AG08395 (cell line): ENCODE measurements at regions not wholly inside any gene's neighbourhood (a gene's known extent, or its start where the extent isn't known, plus 50 kb on each side); places are given as distances from the start of the nearest gene placed in this dataset.

Experiments used
- DNase-seq: peaks from one replicate; pipeline ENCODE4 v3.0.0; 2012; ENCODE audit warnings: mixed read lengths, low spot score

DNA sequence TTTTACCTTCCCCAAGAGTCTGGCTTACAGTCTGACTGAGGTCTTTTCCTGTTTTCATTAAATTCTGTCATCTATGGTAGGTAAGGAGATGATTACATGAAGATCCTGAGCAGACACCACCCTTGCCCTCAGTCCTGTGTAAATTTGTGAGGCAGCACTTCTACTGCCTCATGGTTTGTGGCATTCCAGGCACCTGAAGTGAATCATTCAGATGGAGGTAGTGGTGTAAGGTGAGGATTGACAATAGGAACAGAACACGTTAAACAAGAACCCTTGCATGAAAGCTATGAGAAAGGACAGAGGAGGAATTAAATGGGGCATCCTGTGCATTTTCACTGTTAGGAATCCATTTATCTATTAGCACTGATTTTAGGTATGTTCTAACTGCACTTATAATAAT is 618.6 kb downstream of the TLL1 start:
- DNase-seq: no peak

DNA sequence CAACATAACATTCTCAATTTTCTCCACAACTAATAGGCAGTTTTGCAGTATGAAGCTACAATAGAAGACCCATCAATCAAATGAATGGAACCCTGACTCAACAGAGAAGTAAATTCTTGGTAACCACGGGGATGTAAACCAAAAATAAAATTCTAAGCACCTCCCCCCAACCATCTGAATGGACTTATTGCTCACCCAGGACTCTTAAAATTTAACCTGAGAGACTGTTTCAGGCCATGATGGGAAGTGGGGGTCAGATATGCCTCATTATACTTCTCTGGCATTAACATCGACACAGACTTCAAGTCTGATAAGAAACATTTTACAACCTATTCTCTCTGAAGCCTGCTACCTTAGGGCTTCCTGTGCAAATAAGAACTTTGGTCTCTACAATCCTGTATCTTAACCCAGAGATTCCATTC is 620.9 kb downstream of the TLL1 start:
- DNase-seq: no peak

DNA sequence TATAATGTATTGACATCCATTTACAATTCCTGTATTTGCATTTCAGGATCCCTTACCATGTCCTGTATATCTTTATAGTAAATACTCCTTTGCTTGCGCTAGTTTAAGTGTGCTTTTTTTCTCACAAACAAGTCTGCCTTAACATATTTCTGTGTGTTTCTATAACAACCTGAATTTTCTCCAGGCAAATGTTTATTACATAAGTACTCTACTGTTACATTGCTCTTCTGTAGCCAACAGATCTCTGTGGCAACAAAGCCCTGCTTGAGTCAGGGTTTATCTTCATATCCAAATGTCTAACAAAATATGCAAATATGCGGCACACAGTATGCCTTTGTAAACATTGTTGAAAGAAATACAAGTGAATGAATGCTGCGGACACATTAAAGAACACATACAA is 625.5 kb downstream of the TLL1 start:
- no peak for DNase-seq

DNA sequence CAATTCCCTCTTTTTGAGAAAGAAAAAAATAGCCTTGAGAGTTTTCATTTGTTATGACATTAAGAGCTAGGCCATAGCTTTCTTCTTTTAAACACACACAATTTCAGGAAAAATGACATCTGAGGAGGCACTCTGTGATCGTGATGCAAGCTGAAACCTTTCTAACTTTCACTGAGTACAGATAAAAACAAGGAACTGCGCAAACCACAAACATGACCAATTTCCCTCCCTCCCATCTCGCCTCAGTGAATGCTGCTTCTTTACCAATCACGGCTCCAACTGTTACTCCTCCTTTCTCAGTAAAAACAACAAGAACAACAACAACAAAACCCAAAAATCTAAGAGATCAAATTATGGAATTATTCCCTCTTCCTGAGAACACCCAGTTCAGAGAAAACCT is 626.8 kb downstream of the TLL1 start:
- DNase-seq: no peak

DNA sequence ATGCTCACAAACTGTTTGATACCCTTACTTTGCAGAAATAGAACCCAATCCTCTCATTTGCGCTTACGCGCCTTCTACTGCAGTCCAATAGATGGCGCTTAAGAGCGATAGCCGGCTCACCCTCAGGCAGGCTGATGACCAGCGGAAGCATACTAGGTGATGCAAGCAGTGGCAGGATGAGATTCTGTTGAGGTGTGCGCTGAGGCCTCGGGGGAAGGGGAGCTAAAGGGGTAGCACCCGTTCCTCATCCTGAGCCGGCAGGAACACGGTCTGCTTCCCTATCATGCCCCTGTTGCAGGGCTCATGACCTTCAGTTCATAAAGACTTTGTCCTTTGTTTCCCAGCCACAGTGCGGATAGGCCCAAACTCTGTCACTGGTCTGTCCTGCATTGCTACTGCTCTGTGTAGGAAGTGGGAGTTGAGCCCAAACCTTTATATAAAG is 628.9 kb downstream of the TLL1 start:
- no peak for DNase-seq

DNA sequence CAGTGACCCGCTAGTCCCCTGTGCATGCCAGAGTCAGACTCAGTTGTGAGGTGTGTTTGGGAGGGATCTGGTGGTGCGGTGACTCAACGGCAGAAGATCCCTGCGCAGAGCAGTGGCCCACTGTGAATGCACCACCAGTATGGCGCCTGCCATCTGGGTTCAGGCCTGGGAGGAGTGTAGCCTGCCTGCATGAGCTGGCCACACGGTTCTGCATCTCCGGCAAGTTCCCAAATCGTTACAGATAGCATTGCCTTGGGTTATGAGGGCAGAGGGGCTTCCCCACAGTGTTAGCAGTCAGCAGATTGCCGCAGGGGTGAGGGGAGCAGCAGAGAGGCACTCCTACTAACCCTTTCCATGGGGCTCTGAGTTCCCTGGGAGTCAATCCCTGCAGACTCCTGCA is 629.6 kb downstream of the TLL1 start:
- DNase-seq: no peak

DNA sequence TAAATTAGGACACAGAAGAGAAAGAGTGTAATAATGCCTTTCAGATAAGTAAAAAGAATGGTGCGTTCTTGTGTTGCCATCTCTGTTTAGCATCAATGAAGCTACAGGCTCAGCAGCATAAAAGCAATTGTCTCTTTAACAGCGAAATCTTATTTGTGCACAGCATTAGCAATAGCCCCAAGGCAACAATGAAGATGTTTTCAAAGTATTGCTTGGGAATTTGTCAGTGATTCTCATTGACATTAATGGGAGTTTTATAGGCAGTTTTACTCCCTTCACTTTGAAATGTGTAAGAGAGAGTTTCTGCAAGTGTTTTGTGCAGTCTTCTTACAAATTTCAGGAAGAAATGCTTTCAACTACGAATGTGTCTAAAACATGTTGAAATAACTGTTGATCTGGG is 633.0 kb downstream of the TLL1 start:
- no peak for DNase-seq

DNA sequence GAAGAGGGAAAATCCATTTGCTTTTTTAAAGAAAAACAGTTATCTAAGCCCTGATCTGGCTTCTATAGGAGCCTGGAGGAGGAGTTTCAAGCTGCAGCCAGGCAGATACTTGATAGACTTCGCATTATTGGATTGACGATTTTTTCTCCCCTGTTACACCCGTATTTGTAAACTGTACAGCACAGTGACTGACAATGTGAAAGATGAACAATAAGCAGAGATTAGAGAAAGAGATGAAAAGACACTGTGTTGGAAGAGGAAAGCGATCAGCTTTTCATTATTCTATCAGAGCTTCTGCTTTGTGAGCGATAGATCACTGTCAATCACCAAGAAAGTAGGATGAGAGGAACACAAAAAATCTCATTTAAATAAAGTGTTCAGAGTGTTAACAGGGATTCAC is 639.2 kb downstream of the TLL1 start:
- DNase-seq: no peak

DNA sequence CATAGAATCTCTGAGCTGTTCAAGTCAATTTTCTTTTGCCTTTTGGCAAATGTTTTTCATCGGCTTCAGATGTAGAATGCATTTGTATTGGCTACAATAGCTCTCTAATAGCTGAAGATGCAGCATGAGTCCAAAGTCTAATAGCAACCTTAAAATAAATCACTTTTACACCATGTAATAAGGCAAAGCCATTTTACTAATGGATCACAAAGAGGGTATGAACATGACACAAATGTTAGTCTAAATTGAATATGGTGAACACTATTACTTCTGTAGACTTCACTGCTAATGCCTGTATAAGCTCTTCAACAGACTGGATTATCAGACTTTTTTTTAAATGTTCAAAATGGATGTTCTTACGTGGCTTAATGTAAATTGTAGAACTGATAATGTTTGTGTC is 645.3 kb downstream of the TLL1 start:
- DNase-seq: no peak

DNA sequence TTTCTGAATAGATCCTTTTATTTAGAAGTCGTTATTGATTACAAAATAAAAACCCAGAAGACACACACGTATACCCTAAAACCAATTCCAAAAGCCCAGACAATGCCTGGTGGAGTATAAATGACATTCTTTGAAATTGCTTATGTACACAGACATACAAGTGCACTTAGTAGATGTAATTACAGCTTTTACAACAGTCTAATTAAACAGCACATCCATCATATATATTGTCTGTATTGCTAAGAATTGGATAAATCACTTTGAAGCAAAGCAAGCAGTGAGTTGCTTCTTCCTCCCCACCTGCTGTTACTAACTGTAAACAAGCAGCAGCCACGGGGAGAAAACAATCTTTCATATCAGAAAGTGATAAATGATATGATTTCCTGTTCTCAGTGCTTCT is 645.7 kb downstream of the TLL1 start:
- DNase-seq: no peak

DNA sequence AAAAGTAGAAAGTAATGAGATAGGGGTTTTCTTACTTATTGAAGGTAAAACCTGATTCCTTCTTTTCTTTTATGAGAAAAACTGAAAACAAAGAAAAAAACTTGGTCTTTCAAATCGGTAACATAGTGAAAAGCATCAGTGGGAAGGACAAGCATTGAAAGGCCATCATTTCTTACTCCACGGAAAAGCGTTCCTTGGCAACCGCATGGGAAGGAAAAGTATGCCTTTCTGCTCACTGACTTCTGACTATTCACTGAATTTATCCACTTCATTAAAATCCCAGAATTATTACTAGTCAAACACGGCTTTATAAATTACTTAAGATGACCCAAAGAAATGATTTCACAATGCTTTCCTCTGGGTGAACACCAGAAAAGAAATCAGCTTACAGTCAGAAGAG is 646.7 kb downstream of the TLL1 start:
- DNase-seq: no peak

DNA sequence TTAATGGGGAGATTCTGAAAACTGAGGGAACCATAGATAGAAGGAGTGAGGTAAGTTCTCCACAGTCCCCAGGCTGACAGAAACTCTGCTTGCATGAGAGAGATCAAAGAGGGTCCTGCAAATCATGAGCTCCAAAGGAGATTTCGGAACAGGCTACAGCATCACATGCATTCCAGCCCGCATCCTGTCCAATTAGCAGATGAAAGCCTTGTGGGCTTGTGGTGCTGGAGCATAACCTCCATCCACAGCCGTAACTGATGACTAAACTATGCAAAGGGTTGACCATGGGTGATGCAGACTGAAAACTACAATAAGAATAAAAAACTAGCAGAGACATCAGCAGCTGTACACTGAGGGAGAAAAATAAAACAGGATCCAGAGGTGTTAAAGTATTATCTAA is 654.5 kb downstream of the TLL1 start:
- DNase-seq: no peak

DNA sequence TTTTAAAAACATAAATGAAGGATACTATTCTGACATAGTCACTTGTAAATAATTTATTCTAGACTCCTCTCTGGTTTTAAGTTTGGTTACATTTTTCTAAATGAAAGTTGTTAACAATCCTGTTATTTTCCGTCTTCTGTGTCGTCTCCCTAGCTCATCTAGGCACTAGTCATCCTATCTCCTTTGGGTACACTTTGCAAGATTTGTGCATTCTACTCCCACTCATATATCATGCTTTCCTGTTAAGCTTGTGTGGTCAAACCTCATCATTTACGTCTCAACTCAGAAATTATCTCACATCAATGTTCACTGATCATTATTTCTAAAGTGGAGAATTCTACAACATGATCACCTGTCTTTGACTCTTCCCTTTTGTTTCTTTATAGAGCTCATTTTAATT is 658.7 kb downstream of the TLL1 start:
- no peak for DNase-seq

DNA sequence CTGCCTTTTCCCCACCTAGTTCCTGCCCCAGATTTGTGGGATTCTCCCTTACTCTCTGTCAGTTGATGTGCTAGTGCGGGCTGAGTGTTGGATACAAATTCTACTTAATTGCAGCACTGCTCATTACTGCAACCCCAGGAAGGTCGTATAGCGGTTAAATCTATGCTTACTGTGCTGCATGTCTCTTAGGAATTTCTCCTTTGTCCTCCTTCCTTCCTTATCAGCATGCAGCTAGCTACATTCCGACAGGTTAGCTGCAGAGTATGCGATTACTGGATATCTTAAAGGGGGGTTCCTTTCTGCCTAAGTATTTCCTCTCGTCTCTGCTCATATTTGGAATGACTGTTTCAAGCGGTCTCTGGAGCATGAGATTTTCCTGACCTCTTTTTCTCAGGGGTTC is 662.8 kb downstream of the TLL1 start:
- DNase-seq: no peak

DNA sequence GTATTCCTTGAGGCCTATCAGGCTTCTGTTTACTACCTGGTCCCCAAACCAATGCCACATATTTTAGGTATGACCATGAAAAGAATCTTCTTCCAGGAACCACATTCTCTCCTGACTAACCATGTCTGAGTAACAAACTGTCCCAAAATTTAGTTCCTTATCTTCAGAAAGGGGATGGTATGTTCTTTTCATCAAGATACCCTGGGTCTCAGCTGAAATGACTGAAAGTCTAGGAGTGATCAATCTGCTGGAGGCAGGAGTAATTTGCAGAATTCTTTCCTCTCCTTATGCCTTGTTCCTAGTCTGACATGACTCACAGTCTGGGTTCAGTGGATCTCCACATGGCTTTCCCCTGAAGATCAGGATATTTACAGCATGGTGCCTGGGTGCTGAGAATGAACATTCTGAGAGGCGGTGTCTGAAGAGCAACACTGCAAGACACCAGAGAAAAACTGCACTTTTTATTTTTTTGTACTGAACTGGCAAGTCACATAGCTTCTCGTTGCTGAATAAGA is 665.5 kb downstream of the TLL1 start:
- DNase-seq: no peak

DNA sequence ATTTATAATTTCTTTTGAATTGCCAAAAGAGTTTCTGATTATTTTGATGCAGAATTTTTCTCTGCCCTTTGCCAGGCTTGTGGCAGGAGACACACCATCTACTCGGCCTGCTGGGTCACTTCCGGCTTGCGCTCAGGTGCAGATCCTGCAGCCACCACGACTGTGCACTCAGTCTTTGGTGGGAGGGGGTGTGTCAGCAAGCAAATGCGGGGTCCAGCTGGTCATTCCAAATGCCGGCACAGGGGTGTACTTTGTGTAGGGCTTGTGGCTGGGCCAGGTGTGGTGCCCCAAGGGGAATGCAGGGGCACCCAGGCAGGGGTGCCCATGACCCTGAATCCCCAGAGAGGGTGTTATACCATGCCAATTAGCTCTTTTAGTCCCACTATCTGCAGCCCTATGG is 673.0 kb downstream of the TLL1 start:
- no peak for DNase-seq

DNA sequence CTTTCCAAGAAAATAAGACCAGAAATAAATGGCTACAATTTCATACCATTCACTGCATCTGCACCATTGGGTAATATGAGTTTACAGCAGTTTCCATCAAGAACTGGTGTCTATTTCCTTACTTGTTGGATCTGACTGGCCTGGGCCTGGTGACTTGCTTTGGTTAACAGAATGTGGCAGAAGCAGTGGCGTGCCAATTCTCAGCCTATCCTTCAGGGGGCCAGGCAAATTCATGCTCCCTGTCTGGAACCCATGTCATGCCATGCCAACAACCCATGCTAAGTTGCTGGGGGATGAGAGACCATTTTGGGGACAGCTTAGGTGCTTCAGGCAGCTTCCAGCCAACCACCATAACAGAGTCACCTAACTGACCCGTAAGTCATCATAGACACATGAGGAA is 656.7 kb downstream of the SPOCK3 start:
- no peak for DNase-seq

DNA sequence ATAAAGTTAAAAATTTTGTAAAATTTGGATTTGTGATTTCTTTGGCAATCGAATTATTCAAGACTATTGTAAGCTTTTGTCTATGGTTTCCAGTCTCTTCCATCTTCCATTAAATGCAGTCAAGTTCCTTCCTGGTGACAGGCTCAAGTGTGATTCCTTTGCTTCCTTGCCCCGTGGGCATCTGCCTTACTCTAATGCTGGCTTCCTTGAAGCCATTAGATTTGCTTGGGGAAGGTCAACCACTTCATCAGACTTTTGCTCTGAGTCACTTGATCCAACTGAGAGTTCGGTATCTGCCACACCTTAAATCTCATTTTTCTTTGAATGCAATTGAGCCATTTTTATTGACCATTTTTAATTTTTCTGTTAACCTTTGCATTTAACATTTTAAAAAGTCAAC is 648.8 kb downstream of the SPOCK3 start:
- no peak for DNase-seq

DNA sequence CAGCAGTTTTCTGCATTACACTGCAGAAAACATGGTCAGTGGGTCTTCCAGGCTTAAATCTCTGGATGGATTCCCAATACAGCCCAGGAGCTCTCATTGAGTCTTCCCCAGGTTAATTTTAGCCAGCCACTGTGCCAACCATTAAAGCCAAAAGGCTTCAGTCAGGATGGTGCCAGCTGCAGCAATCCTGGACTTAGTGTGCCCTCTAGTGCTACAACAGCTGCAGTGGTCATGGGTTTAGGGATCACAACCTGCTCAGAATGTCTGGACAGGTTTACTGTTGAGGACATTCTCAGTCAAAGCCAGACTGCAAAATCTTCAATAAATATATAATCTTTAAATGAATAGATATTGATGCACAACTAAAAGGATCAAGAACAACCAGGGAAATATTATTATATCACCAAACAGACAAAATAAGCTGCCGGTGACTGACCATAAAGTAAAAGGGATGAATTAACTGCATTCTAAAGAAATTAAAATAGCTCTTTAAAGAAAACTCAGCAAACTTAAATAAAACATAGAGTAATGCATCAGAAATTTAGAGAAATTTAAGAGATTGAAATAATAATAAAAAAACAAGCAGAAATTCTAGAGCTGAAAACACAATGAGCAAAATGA is 639.9 kb downstream of the SPOCK3 start:
- no peak for DNase-seq

DNA sequence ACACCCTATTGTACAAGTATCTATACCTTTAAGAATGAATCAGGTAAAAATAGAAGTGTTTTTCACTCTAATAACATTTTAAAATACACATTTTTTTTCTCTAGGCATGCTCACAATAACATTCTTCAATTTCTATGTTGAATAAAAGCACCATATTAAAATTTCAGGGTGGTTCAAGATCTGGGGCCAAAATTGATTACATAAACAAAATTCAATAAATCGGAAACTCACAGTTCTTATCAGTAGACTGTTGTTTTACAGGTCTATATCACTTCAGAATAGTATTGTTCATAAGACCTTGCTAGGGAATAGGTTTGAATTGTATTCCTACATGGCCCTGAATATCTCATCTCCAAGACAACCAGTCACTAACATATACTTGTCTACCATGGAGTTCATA is 634.0 kb downstream of the SPOCK3 start:
- no peak for DNase-seq

DNA sequence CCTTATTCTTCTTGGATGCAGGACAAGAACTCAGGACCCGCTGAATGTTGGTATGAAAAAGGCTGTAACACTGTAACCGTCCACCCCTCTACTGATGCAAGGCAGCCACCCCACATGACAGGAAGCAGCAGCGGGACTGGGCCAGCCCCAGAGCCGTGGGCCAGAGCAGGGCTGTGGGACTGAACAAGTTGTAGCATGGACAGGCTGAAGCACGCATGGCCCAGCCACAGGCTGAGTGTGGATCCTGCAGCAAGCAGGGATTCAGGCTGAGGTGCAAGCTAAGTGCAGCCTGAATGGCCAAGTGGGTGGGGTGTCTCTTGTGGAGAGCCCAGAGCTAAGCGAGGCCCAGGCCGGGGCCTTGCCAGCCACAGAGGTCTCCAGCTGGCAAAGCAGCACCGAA is 632.2 kb downstream of the SPOCK3 start:
- DNase-seq: no peak

DNA sequence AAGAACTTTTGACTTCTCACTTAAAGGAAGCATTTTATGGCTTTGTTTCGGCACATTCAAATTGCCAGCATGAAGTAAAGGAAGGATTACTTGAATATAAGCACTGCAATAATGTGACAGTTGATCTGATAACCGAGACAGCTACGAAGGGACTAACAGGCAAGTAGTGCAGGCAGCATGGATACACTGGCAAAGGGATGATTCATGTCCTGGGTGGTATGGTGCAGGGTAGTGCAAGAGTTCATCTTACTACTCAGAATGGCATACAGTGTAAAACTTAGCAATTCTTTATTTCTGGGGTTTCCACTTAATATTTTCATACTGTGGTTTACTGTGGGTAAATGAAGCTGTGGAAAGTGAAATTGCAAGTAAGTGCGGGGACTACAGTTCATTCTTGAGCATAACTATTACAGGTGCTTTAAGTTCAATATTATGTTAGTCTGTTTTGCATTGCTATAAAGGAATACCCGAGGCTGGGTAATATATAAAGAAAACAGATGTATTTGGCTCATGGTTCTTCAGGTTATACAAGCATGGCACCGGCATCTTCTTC is 611.8 kb downstream of the SPOCK3 start:
- DNase-seq: no peak

DNA sequence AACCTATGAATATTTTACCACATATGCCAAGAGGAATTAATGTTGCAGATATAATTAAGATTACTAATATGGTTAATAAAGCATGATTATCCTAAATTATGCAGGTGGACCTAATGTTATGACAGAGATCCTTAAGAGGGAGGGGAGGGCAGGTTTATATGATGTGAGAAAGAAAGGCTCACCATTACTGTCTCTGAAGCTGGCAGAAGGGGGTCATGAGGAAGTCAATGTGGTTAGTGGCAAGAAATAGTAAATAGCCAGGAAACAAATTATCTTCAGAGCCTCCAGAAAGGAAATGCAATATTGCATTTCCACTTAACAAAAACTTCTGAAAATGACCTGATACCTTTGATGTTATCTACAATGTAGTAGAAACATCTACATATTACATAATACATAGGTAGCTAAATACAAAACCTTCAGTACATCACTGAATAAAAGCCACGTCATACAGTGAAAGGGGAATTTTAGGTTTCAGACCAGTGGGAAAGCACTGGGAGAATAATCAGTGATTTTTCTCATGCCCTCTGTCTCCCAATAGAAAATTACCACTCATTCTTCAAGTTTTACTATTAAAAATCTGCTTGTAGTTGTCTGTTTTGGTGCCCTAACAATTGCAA is 609.2 kb downstream of the SPOCK3 start:
- no peak for DNase-seq

DNA sequence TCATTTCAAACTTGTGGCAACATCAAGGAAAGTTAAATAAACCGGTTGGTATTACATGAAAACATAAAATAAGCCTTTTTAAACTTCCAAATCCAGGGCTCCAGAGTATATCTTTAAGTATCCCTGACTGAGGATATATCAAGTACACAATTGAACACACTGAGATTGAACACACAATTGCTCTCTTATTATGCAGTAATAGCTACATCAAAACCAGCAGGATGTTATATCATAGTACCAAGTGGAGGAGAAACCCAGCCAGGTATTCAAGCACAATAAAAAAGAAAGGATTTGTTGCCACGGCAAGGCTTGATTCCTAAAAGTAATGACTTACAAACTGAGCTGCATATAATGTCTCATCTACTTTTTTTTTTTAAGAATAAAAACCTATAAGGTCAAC is 605.8 kb downstream of the SPOCK3 start:
- DNase-seq: no peak
